ENCODE measurements at regions not wholly inside any gene's neighbourhood (a gene's known extent, or its start where the extent isn't known, plus 50 kb on each side); places are given as distances from the start of the nearest gene placed in this dataset.
A peak's percentile ranks its signal among the peaks of the same experiment; 100 is the strongest.

GRCh38 chrX:13902406-13902805 lies 85.5 kb upstream of the GPM6B start:
- DNase-seq, result no peak

GRCh38 chrX:13901354-13901753 lies 84.5 kb upstream of the GPM6B start:
- DNase-seq, result no peak

- no peak for DNase-seq
Measured at GRCh38 chrX:13900351-13900750, 83.5 kb upstream of the GPM6B start.

GRCh38 chrX:13899607-13900006 lies 82.7 kb upstream of the GPM6B start:
- DNase-seq, result peak; percentile 10

- DNase-seq, result no peak
Measured at GRCh38 chrX:13898603-13899002, 81.7 kb upstream of the GPM6B start.

GRCh38 chrX:13898083-13898482 lies 81.2 kb upstream of the GPM6B start:
- DNase-seq, result no peak

GRCh38 chrX:13897566-13897965 lies 80.7 kb upstream of the GPM6B start:
- DNase-seq, result no peak

GRCh38 chrX:13894888-13895565 lies 78.1 kb upstream of the GPM6B start:
- DNase-seq, result no peak

- DNase-seq, result no peak
Measured at GRCh38 chrX:13893826-13894225, 76.9 kb upstream of the GPM6B start.

- DNase-seq, result no peak
Measured at GRCh38 chrX:13892856-13893255, 76.0 kb upstream of the GPM6B start.

- no peak for DNase-seq
Measured at GRCh38 chrX:13891377-13892140, 74.7 kb upstream of the GPM6B start.

- DNase-seq, result no peak
Measured at GRCh38 chrX:13890806-13891205, 73.9 kb upstream of the GPM6B start.

GRCh38 chrX:13888284-13888683 lies 71.4 kb upstream of the GPM6B start:
- DNase-seq, result no peak

- no peak for DNase-seq
Measured at GRCh38 chrX:13885591-13885990, 68.7 kb upstream of the GPM6B start.

GRCh38 chrX:13876652-13877051 lies 59.8 kb upstream of the GPM6B start:
- DNase-seq, result no peak

- no peak for DNase-seq
Measured at GRCh38 chrX:13875572-13875971, 58.7 kb upstream of the GPM6B start.

GRCh38 chrX:13868591-13868990 lies 51.7 kb upstream of the GPM6B start:
- DNase-seq, result no peak
